CD8-positive, alpha-beta memory T cell (primary cell): ENCODE measurements at regions not wholly inside any gene's neighbourhood (a gene's known extent, or its start where the extent isn't known, plus 50 kb on each side); places are given as distances from the start of the nearest gene placed in this dataset.

ENCODE experiments used
- CTCF ChIA-PET: fragments of 350-600 bp; sonication (Branson Sonifier 250); formaldehyde crosslinking; loops from one replicate; lab custom pipeline; 2021; ENCODE audit warnings: antibody characterized with exemption; lab: Charles Lee
- POLR2A ChIA-PET: fragments of 350-600 bp; sonication (Branson Sonifier 250); formaldehyde crosslinking; loops from one replicate; lab custom pipeline; 2021; ENCODE audit warnings: antibody characterized with exemption; lab: Charles Lee
- DNase-seq, 5 donors: peaks; one replicate each; pipeline versions ENCODE4 v3.0.0 to v3.0.0-alpha.2; 2020 to 2022; ENCODE audit warnings: mixed read lengths in 1 of 5
- H3K27ac ChIP-seq: one replicate; pipeline ENCODE4 v1.7.0; 2013; ENCODE audit warnings: low read depth, mild to moderate bottlenecking, low read length, moderate library complexity
- H3K27me3 ChIP-seq: 2 replicates; pipeline ENCODE4 v1.7.0; 2013; ENCODE audit warnings: low read length, mild to moderate bottlenecking; ENCODE audit not compliant: insufficient read depth, poor library complexity, severe bottlenecking
- H3K36me3 ChIP-seq: 2 replicates; pipeline ENCODE4 v1.7.0; 2013; ENCODE audit warnings: mild to moderate bottlenecking, low read length, moderate library complexity; ENCODE audit not compliant: insufficient read depth
- H3K4me1 ChIP-seq: 2 replicates; pipeline ENCODE4 v1.7.0; 2013; ENCODE audit warnings: mild to moderate bottlenecking, low read length, moderate library complexity; ENCODE audit not compliant: insufficient read depth
- H3K4me3 ChIP-seq: 2 replicates; pipeline ENCODE4 v1.7.0; 2013; ENCODE audit warnings: mild to moderate bottlenecking, low read length
- H3K9me3 ChIP-seq: 2 replicates; pipeline ENCODE4 v1.7.0; 2013; ENCODE audit warnings: mild to moderate bottlenecking, low read length
- H3K27ac Mint-ChIP-seq, 8 donors: one replicate each; pipeline ENCODE4 v1.8.0; 2020 to 2021; ENCODE audit warnings: mixed read lengths in 8 of 8, mild to moderate bottlenecking in 6 of 8, inconsistent platforms in 3 of 8, moderate library complexity in 3 of 8
- H3K27me3 Mint-ChIP-seq, 2 donors: one replicate each; pipeline ENCODE4 v1.8.0; 2020 to 2021; ENCODE audit warnings: mixed read lengths in 2 of 2, mild to moderate bottlenecking in 1 of 2, moderate library complexity in 1 of 2
- H3K36me3 Mint-ChIP-seq, 3 donors: one replicate each; pipeline ENCODE4 v1.8.0; 2020 to 2021; ENCODE audit warnings: mixed read lengths in 3 of 3, inconsistent platforms in 1 of 3, mild to moderate bottlenecking in 1 of 3
- H3K4me1 Mint-ChIP-seq, 3 donors: one replicate each; pipeline ENCODE4 v1.8.0; 2020 to 2021; ENCODE audit warnings: mixed read lengths in 3 of 3, inconsistent platforms in 1 of 3, mild to moderate bottlenecking in 1 of 3
- H3K4me3 Mint-ChIP-seq, 7 donors: one replicate each; pipeline ENCODE4 v1.8.0; 2020 to 2021; ENCODE audit warnings: mixed read lengths in 7 of 7, mild to moderate bottlenecking in 6 of 7, moderate library complexity in 4 of 7, inconsistent platforms in 2 of 7
- H3K9me3 Mint-ChIP-seq, 5 donors: one replicate each; pipeline ENCODE4 v1.8.0; 2020 to 2022; ENCODE audit warnings: mixed read lengths in 5 of 5, mild to moderate bottlenecking in 3 of 5, moderate library complexity in 2 of 5, inconsistent platforms in 1 of 5

GRCh38 chr10:124225467-124226270, 132.3 kb upstream of the CHST15 start:
- H3K4me3 Mint-ChIP-seq = peak overlapping the region in 4 of 7 donors; percentile 53 to 75 (median 64)
- peak; percentile 17 to 76 (median 36) for DNase-seq
- CTCF ChIA-PET = no interaction called here
- no peaks in the 10 kb centered on the region for H3K27me3 ChIP-seq
- H3K27ac Mint-ChIP-seq = peak overlapping the region in 6 of 8 donors; percentile 76 to 95 (median 88)
- H3K27ac ChIP-seq = no peak overlapping the region
- peaks cover 0 to 23% (median 7%) of the 10 kb centered on the region in 5 donors for H3K9me3 Mint-ChIP-seq
- no peaks in the 10 kb centered on the region for H3K36me3 ChIP-seq
- POLR2A ChIA-PET = no interaction called here
- peaks cover 0 to 4% (median 2%) of the 10 kb centered on the region in 3 donors for H3K4me1 Mint-ChIP-seq
- no peaks in the 10 kb centered on the region for H3K4me1 ChIP-seq
- no peaks in the 10 kb centered on the region for H3K9me3 ChIP-seq
- no peaks in the 10 kb centered on the region for H3K36me3 Mint-ChIP-seq
- H3K4me3 ChIP-seq = no peak overlapping the region
- H3K27me3 Mint-ChIP-seq = peaks cover 0 to 28% of the 10 kb centered on the region in 2 donors

DNA sequence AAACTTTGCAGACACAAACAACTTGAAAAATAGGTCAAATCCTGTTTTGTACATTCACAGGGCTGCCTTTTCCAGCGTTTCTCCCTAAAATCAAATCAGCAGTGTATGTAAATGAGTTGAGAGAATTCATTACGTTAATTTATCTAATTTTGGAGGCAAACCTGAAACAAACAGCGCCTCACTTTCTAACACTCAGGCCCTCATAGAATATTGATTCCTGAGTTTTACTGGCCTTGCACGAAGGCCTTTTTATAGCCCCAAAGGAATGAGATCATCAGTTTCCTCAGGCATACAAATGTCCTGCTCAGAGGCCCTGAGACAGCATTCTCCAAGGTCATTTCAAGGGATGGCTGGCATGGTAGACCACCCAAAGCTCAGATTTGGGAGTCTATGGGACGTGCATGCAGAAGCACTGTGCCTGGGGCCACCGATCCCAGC, 131.7 kb upstream of the CHST15 start:
- no peaks in the 10 kb centered on the region for H3K4me1 ChIP-seq
- H3K36me3 ChIP-seq = no peaks in the 10 kb centered on the region
- peaks cover 2 to 28% of the 10 kb centered on the region in 2 donors for H3K27me3 Mint-ChIP-seq
- ChIA-PET CTCF (no interaction called here), POLR2A (no interaction called here)
- H3K27ac Mint-ChIP-seq = peak overlapping the region in 1 of 8 donors; percentile 95
- H3K9me3 ChIP-seq = no peaks in the 10 kb centered on the region
- H3K4me3 ChIP-seq = no peak overlapping the region
- H3K4me1 Mint-ChIP-seq = peaks cover 0 to 4% (median 2%) of the 10 kb centered on the region in 3 donors
- H3K27ac ChIP-seq = no peak overlapping the region
- H3K27me3 ChIP-seq = no peaks in the 10 kb centered on the region
- peak in 1 of 5 donors; percentile 30 for DNase-seq
- H3K4me3 Mint-ChIP-seq = peak overlapping the region in 1 of 7 donors; percentile 37
- no peaks in the 10 kb centered on the region for H3K36me3 Mint-ChIP-seq
- H3K9me3 Mint-ChIP-seq = peaks cover 0 to 23% (median 7%) of the 10 kb centered on the region in 5 donors

GRCh38 chr10:124224331-124225028, 131.1 kb upstream of the CHST15 start:
- no peak overlapping the region for H3K4me3 ChIP-seq
- no peaks in the 10 kb centered on the region for H3K4me1 ChIP-seq
- Mint-ChIP-seq H3K27me3 (peaks cover 5 to 31% of the 10 kb centered on the region in 2 donors), H3K4me1 (peaks cover 0 to 4% (median 2%) of the 10 kb centered on the region in 3 donors), H3K27ac (peak overlapping the region in 1 of 8 donors; percentile 95), H3K36me3 (no peaks in the 10 kb centered on the region), H3K9me3 (peaks cover 0 to 23% (median 7%) of the 10 kb centered on the region in 5 donors), H3K4me3 (peak overlapping the region in 1 of 7 donors; percentile 1)
- H3K9me3 ChIP-seq = no peaks in the 10 kb centered on the region
- CTCF ChIA-PET = no interaction called here
- H3K27me3 ChIP-seq = no peaks in the 10 kb centered on the region
- no peak overlapping the region for H3K27ac ChIP-seq
- H3K36me3 ChIP-seq = no peaks in the 10 kb centered on the region
- DNase-seq = no peak
- POLR2A ChIA-PET = no interaction called here

GRCh38 chr10:124223711-124224085, 130.3 kb upstream of the CHST15 start:
- no peak overlapping the region for H3K4me3 ChIP-seq
- DNase-seq = no peak
- Mint-ChIP-seq H3K4me3 (peak overlapping the region in 1 of 7 donors; percentile 34), H3K4me1 (peaks cover 0 to 4% (median 2%) of the 10 kb centered on the region in 3 donors), H3K27ac (no peak overlapping the region), H3K9me3 (peaks cover 0 to 22% (median 5%) of the 10 kb centered on the region in 5 donors), H3K36me3 (no peaks in the 10 kb centered on the region), H3K27me3 (peaks cover 10 to 27% of the 10 kb centered on the region in 2 donors)
- H3K27me3 ChIP-seq = no peaks in the 10 kb centered on the region
- H3K9me3 ChIP-seq = no peaks in the 10 kb centered on the region
- POLR2A ChIA-PET = no interaction called here
- no peaks in the 10 kb centered on the region for H3K36me3 ChIP-seq
- H3K4me1 ChIP-seq = no peaks in the 10 kb centered on the region
- H3K27ac ChIP-seq = no peak overlapping the region
- CTCF ChIA-PET = no interaction called here

- Mint-ChIP-seq H3K36me3 (no peaks in the 10 kb centered on the region), H3K4me1 (peaks cover 0 to 4% (median 2%) of the 10 kb centered on the region in 3 donors), H3K27ac (no peak overlapping the region), H3K4me3 (peak overlapping the region in 1 of 7 donors; percentile 34), H3K27me3 (peaks cover 10 to 31% of the 10 kb centered on the region in 2 donors), H3K9me3 (peaks cover 0 to 19% (median 5%) of the 10 kb centered on the region in 5 donors)
- no peak for DNase-seq
- Histone ChIP-seq H3K9me3 (no peaks in the 10 kb centered on the region), H3K27me3 (no peaks in the 10 kb centered on the region), H3K4me1 (no peaks in the 10 kb centered on the region), H3K27ac (no peak overlapping the region), H3K36me3 (no peaks in the 10 kb centered on the region), H3K4me3 (no peak overlapping the region)
- ChIA-PET POLR2A (no interaction called here), CTCF (interaction anchor here (1.4 kb wide), 1 partner anchor 8 kb away, joined by 4 read pairs; no protein-coding TSS in a partner anchor)
These were observed 129.8 kb upstream of the CHST15 start for GRCh38 chr10:124222988-124223710.

GRCh38 chr10:124222318-124222987, 129.1 kb upstream of the CHST15 start:
- DNase-seq = no peak
- H3K9me3 Mint-ChIP-seq = peaks cover 0 to 15% (median 5%) of the 10 kb centered on the region in 5 donors
- H3K27me3 ChIP-seq = no peaks in the 10 kb centered on the region
- CTCF ChIA-PET = interaction anchor here (1.4 kb wide), 1 partner anchor 9 kb away, joined by 4 read pairs; no protein-coding TSS in a partner anchor
- H3K4me1 ChIP-seq = no peaks in the 10 kb centered on the region
- POLR2A ChIA-PET = no interaction called here
- H3K27ac ChIP-seq = no peak overlapping the region
- H3K4me3 Mint-ChIP-seq = no peak overlapping the region
- H3K36me3 Mint-ChIP-seq = no peaks in the 10 kb centered on the region
- H3K27ac Mint-ChIP-seq = no peak overlapping the region
- H3K36me3 ChIP-seq = no peaks in the 10 kb centered on the region
- H3K9me3 ChIP-seq = no peaks in the 10 kb centered on the region
- H3K27me3 Mint-ChIP-seq = peaks cover 10 to 29% of the 10 kb centered on the region in 2 donors
- no peak overlapping the region for H3K4me3 ChIP-seq
- peaks cover 0 to 4% (median 2%) of the 10 kb centered on the region in 3 donors for H3K4me1 Mint-ChIP-seq
